K562 (cell line): ENCODE measurements at regions not wholly inside any gene's neighbourhood (a gene's known extent, or its start where the extent isn't known, plus 50 kb on each side); places are given as distances from the start of the nearest gene placed in this dataset.

Experiments
- FOSL1 ChIP-seq: fragments of 200-800 bp; sonication (Bioruptor generic); conservative IDR thresholded peaks from 2 replicates; pipeline ENCODE4 v1.6.1; 2016; ENCODE audit warnings: missing genetic modification characterization, missing compliant biosample characterization
- JUND ChIP-seq, 2 experiments: IDR thresholded peaks; 2 replicates in 1 of 2; 3 replicates in 1 of 2; pipeline ENCODE4 v1.6.1; 2011; ENCODE audit warnings: borderline replicate concordance in 2 of 2, low read depth in 2 of 2, low read length in 2 of 2, improper control_type of control experiment in 1 of 2, missing biosample characterization in 1 of 2, missing genetic modification characterization in 1 of 2, missing genetic modification reagents in 1 of 2
- KAT8 ChIP-seq: fragments of 450-650 bp; IDR thresholded peaks from 2 replicates; pipeline ENCODE4 v1.6.1; 2016; ENCODE audit warnings: low read depth, mild to moderate bottlenecking
- MITF ChIP-seq: IDR thresholded peaks from 2 replicates; pipeline ENCODE4 v1.6.1; 2014; ENCODE audit warnings: antibody characterized with exemption
- PBX2 ChIP-seq, 2 experiments: IDR thresholded peaks in 1 of 2; conservative IDR thresholded peaks in 1 of 2; 2 replicates each; pipeline ENCODE4 v1.6.1; 2016; ENCODE audit warnings: low read depth in 2 of 2, mild to moderate bottlenecking in 1 of 2, missing compliant biosample characterization in 1 of 2, missing genetic modification characterization in 1 of 2, moderate library complexity in 1 of 2
- USF2 ChIP-seq: sonication (generic); formaldehyde crosslinking; IDR thresholded peaks from 2 replicates; pipeline ENCODE4 v1.5.0; 2020; ENCODE audit warnings: missing genetic modification reagents
- ZNF507 ChIP-seq: conservative IDR thresholded peaks from 2 replicates; pipeline ENCODE4 v1.6.1; 2017; ENCODE audit warnings: missing genetic modification characterization, missing compliant biosample characterization

- TF ChIP-seq KAT8 (no peak), USF2 (CRISPR knock-in tag) (no peak), ZNF507 (tag) (no peak), FOSL1 (tag) (0 out of 2 replicates have a peak, but pooled peaks have one; percentile 2), JUND (IDR thresholded peaks at IDR 0.05; ENCODE audit: borderline replicate concordance, low read depth, low read length) (0 out of 2 replicates have a peak, but pooled peaks have one; percentile 0), JUND (tag; IDR thresholded peaks at IDR 0.05; ENCODE audit: borderline replicate concordance, low read depth, low read length) (no peak), MITF (no peak), PBX2 (CRISPR knock-in tag; IDR thresholded peaks at IDR 0.05; ENCODE audit: low read depth) (no peak), PBX2 (tag; conservative IDR thresholded peaks at IDR 0.05; ENCODE audit: low read depth) (no peak)
Observed at GRCh38 chr12:46456356-46457334, 84.1 kb upstream of the SLC38A2 start (continued).
